C4-2B (cell line): ENCODE measurements at regions not wholly inside any gene's neighbourhood (a gene's known extent, or its start where the extent isn't known, plus 50 kb on each side); places are given as distances from the start of the nearest gene placed in this dataset.

Experiments used
- H3K27ac ChIP-seq: fragments of 450-650 bp; 2 replicates; pipeline ENCODE4 v1.5.1; 2017
- ZFX ChIP-seq: fragments of 450-650 bp; IDR thresholded peaks from 2 replicates; pipeline ENCODE4 v1.6.1; 2017
- TF ChIP-seq, protein P1 (sequence below): fragments of 450-650 bp; conservative IDR thresholded peaks from 2 replicates; pipeline ENCODE4 v1.5.1; 2017; ENCODE audit warnings: mild to moderate bottlenecking

DNA sequence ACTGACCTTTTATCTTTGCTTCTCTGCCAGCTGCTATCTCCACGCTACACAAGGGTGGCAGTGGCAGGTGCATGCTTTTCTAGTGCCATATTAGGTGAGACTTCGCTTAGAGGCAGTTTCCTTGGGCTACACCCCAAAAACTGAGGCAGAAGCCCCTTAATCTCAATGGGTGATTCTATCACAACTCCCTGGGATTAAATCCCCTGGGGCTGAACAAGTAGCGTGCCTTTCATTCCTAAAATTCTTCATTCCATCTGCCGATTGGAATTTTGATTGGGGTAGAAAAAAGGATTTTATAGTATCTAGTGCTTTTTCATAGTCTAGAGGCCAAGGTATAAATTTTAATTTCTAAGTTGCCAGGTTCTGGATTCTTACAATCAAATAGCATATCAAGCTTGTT lies 1040.5 kb upstream of the ACVR2A start:
- TF ChIP-seq, protein P1, sequence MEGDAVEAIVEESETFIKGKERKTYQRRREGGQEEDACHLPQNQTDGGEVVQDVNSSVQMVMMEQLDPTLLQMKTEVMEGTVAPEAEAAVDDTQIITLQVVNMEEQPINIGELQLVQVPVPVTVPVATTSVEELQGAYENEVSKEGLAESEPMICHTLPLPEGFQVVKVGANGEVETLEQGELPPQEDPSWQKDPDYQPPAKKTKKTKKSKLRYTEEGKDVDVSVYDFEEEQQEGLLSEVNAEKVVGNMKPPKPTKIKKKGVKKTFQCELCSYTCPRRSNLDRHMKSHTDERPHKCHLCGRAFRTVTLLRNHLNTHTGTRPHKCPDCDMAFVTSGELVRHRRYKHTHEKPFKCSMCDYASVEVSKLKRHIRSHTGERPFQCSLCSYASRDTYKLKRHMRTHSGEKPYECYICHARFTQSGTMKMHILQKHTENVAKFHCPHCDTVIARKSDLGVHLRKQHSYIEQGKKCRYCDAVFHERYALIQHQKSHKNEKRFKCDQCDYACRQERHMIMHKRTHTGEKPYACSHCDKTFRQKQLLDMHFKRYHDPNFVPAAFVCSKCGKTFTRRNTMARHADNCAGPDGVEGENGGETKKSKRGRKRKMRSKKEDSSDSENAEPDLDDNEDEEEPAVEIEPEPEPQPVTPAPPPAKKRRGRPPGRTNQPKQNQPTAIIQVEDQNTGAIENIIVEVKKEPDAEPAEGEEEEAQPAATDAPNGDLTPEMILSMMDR = no peak
- TF ChIP-seq ZFX = no peak
- no peak overlapping the region for H3K27ac ChIP-seq

DNA sequence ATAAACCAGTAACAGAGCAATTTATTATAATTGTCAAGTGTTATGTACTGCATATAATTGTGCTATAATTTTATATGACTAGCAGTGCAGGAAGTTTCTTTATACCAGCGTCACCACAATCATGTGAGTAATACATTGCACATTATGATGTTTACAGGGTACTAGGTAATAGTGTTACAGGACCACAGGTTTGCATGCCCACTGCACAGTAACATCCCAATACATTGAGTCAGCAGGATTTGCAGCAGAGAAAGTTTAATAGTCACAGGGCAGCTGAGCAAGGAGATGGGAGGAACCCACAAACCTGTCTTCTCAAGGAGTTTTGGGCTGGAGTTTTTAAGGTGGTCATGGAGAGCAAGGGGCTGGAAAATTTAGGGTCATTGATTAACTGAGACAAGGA lies 1042.9 kb upstream of the ACVR2A start:
- TF ChIP-seq, protein P1 = no peak
- no peak for TF ChIP-seq ZFX
- no peak overlapping the region for H3K27ac ChIP-seq

DNA sequence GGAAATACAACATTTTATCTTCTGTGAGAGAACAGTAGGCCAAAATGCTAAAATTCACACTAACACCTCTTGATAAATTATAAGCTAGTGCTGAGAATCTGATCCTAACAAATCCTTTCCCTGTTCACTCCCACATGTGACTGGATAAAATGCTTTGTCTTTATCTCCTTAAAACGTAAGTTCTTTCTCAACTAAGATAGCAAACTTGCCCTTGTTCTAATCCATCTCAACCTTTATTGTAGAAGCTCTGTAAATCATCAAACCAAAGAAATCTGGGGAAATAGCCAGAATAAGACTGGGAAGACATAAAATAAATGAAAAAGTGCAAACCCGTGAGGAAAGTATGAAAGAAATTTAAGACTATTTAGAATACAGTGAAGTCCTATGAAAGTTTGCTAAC lies 1058.4 kb upstream of the ACVR2A start:
- TF ChIP-seq ZFX = no peak
- TF ChIP-seq, protein P1 = no peak
- no peak overlapping the region for H3K27ac ChIP-seq

DNA sequence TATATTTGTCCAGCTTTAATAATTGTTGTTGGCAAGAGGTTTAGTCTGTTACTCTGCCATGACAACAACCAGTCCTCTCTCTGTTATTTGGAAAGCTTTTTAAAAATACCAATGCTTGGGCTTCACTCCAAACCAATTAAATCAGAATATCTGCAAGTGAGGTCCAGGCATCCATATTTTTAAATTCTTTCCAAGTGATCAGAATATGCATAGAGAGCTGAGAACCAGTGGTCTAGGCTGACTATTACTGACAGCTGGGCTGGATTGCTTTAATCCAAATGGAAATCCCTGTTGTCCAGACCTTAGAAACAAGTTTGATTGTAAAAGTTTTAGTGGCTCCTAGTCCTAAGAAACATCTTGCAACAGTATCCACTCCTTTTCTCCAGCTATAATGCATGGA lies 1059.7 kb upstream of the ACVR2A start:
- TF ChIP-seq ZFX = no peak
- TF ChIP-seq, protein P1 = no peak
- H3K27ac ChIP-seq = no peak overlapping the region

DNA sequence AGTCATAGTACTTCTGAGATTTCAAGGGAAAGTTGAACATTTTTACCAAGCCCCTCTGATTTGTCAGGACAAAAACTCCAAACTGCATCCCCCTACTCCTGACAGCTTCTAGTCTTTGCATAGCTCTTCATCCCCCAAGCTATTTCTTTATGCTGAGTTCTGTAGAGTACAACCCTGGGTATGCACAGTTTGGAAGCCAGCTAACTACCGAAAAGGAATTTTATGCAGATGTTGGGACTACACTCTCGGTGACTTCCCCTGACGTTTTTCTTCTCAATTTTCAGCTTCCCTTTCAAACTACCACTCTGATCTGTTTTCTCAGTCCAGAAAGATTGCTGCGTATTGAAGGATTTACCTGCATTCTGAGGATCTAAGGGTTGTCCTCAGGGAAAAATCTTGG lies 1060.2 kb upstream of the ACVR2A start:
- TF ChIP-seq, protein P1 = no peak
- no peak for TF ChIP-seq ZFX
- H3K27ac ChIP-seq = no peak overlapping the region

DNA sequence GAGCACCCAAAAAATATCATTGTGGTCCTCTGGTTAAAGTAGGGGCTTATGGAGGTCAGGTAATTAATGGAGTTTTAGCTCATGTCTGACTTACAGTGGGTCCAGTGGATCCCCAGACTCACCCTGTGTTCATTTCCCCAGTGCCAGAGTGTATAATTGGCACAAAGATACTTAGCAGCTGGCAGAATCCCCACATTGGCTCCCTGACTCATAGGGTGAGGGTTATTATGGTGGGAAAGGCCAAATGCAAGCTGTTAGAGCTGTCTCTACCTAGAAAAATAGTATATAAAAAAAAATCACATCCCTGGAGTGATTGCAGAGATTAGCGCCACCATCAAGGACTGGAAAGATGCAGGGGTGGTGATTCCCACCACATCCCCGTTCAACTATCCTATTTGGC lies 1067.6 kb upstream of the ACVR2A start:
- H3K27ac ChIP-seq = no peak overlapping the region
- TF ChIP-seq ZFX = no peak
- TF ChIP-seq, protein P1 = no peak

DNA sequence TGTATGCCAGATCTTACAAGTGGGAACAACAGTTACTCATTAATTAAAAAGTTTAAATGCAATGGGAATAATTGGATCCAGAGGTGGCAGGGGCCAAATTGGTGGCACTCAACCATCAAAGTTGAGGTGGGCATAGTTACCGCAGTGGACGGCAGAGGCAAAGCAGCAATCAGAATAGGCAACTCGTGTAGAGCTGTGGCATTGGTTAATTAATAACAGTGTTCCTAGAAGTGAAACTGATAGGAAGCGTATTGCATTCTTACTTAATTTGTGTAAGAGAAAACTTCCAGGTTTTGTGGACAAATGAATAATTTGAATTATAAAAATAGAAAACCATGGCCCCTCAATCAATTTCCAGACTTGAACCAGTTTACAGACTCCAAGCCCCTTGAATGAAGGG lies 1068.2 kb upstream of the ACVR2A start:
- H3K27ac ChIP-seq = no peak overlapping the region
- no peak for TF ChIP-seq ZFX
- TF ChIP-seq, protein P1 = no peak
